GM19043 (cell line): ENCODE measurements at regions not wholly inside any gene's neighbourhood (a gene's known extent, or its start where the extent isn't known, plus 50 kb on each side); places are given as distances from the start of the nearest gene placed in this dataset.

Experiments used
- ATAC-seq: cut with Tn5 transposase; IDR thresholded peaks from one replicate; pipeline ENCODE4 v1.9.1; 2021; ENCODE audit warnings: low read depth; ENCODE audit not compliant: unreplicated experiment

DNA sequence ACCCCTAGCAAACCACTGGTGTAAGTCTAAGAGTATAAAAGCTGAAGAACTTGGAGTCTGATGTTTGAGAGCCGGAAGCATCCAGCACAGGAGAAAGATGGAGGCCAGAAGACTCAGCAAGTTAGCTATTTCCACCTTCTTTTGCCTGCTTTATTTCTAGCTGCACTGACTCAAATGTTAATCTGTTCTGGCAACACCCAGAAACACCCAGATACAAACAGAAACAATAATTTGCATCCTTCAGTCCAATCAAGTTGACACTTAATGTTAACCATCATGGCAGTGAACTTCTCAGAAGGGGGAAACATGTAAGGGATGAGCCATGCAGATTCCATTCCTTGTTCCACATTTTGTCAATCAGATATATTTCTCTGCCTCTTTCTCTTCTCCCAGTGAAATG, 101.8 kb upstream of the FERD3L start:
- ATAC-seq, result no peak

DNA sequence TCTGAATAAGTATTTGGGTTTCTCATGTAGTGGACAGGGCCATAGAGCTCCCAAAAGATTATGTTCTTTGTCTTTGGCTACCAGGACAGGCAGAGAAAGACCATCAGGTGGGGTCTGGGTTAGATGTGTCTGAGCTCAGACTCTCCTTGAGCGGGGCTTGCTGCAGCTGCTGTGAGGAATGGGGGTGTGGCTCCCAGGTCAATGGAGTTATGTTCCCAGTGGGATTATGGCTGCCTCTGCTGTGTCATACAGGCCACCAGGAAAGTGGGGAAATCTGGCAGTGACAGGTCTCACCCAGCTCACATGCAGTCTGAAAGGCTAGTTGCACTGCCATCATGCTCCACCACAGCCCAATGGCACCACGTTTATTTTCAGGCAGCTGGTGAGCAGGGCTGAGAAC, 97.0 kb upstream of the FERD3L start:
- ATAC-seq, result no peak

DNA sequence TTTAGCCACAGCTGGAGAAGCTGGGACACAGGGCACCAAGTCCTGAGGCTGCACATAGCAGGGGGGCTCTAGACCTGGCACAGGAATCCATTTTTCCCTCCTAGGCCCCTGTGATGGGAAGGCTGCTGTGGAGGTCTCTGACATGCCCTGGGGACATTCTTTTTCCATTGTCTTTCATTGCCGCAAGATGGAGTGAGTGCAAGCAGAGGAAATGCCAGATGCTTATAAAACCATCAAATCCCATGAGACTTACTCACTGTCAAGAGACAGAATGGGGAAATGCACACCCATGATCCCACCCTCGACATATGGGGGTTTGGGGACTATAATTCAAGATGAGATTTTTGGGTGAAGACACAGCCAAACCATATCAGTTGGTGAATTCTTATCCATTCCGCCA, 94.7 kb upstream of the FERD3L start:
- no peak for ATAC-seq

DNA sequence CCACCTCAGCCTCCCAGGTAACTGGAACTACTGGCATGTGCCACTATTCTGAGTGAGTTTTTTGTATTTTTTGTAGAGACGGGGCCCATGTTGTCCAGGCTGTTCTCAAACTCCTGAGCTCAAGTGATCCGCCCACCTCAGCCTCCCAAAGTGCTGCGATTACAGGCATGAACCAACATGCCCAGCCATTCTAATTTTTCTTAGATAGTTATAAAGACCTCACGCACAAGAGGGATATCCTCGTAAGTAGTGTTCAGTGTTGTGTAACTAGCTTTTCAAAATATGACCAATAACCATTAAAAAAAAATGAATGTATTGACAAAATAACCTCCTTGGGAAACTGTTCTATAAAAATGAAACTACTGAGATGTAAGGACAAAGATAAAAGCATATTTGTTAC, 90.5 kb upstream of the FERD3L start:
- no peak for ATAC-seq

DNA sequence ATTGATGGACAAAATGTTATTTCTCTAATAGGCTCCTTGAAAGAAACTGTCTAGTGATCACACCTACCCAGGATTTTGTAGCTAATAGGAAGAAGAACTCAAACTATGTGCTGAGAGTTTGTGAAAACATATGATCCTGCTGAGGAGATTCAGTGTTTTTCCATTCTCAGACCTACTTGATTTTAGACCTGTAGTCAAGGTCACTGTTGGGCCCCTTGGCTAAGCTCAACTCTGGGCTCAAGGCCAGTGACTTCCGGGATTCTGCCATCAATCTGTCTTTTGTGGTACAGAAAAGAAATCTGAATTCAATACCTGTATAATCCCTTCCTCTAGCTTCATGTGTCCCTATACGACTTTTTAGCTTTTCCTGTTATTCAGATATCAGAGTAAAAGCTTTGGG, 79.7 kb upstream of the FERD3L start:
- no peak for ATAC-seq

DNA sequence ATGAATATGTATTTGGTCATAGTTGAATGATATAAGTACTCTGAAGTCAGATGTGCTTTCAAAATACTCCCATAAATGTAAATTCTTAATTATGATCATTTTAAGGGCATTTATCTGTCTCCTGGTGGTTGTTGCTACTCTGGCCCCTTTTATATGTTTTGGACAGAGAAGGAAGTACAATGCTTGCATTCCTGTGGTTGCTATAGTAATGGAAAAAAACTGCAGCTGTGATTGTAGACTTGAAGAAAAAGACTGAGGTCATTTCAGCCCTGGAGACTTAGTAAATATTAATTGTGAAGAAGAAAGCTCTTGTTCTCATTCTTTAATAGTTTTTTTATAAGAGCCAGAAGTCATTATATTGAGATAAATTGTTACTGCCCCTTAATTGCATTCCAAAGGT, 70.2 kb upstream of the FERD3L start:
- no peak for ATAC-seq

DNA sequence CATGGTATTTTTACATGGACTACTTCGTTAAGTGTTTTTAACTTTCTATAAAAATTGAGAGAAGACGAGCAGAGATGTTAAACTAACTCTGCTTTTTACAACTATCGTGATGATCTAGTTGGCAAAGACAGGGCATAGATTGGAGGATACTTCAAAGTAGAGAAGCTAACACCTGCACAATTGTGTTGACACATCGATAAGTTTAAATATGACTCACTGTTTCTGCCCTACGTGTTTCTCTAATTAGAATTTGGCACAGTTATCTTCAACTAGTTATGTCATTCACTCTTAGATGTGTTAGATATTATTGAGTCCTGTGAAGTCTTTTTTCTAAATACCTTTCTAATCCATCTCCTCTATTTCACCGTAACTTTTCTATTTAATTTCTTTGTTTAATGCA, 68.5 kb upstream of the FERD3L start:
- ATAC-seq, result no peak

DNA sequence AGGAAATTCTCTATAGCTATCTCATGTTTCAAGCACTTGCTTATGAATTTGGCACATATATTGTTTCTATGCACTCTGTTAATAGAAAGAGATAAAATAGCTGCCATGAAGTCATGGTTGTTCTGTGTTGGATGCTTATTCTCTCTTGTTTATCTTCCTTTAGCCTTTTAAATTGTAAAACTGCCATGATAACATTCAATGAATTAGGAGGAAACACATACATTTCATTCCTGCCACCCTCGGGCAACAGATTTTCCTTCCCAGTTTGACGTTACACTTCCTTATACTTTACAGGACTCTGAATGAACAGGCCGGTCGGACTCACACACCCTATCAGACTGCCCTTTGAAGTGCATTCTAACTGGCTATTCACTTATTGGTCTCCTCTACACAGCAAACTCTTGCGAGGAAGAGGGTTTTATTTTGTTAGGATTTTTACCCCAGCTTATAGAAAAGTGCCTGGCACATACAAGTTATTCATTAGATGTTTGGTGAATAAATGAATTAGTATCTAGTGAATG, 65.7 kb upstream of the FERD3L start:
- ATAC-seq, result no peak

DNA sequence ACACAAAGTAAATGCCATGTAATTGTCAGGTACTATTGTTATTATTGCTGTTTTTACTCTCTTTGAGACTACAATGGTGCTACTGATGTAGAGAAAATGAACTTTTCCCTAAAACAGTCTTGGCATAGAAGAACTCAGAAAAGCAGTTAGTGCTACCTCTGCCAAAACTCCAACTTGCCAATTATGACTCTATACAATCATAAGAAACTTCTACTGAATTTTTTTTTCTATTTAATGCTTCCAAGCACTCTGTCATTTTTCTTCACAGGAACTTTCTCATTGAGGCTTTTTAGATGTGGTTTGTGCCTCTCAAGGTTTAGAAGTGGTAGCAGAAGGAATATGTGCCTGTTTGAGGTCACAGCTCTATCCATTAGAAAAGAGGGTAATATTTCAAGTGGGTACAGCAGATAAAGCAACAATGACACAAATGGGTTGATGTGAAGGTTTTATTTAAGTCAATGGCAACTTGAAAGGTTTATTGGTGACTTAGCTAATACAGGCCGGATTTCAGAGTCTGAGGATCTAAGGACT, 64.0 kb upstream of the FERD3L start:
- no peak for ATAC-seq

DNA sequence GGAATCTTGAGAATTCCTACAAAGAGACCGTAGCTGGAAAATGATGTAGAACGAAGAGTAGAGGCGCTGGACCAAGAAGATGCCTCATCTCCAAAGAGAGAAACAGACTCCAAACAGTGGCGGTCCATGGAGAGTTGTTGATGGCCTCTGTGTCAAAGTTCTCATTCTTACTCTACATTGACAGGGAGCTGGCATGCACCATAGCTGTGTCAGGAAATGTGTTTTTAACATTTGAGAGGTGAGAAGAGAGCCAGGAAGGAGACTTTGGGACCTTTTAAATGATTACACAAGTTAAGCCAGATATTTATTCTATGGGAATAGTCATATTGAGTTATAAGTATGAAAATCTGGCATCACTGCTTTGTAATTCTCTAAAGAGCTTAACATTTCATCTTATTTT, 61.5 kb upstream of the FERD3L start:
- ATAC-seq, result no peak

DNA sequence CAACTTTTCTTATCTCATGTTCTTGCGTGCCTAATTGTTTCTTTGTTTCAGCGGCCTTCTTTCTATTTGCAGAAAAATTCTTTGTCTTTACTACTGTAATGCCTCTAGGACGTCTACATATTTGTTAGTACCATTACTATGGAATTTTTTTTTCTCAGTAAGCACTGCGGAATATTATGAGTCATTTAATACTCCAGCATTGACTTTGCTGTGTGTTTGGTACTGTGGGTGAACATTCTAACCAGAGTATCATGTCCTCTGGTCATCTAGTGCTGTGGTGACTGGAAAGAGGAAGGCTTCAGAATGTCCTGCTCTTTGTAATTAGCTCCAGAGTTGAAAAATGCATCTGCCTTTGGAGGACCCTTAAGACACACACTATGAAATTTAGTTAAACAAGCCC, 58.5 kb upstream of the FERD3L start:
- no peak for ATAC-seq

DNA sequence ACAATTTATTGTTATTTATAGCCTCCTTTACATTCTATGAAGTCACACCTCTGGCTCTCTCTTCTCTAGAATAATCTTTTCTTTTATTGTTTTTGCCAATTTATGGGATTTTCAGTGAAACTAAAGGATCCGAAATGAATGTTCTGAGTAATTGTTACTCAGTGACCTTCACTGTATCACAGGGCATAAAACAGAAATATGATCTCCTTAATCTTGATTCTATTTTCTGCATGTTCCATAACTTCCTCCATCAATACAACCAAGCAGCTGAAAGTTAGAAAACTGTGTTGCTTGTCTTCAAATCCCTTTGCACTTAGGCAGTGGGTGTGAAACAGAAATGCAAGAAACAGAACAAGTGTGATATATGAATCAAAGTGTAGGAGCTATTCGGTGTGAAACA, 57.4 kb upstream of the FERD3L start:
- ATAC-seq, result no peak
